T1000 (cell line): ENCODE measurements at regions not wholly inside any gene's neighbourhood (a gene's known extent, or its start where the extent isn't known, plus 50 kb on each side); places are given as distances from the start of the nearest gene placed in this dataset.

Experiments
- DNase-seq: peaks from one replicate; lab custom pipeline; 2025; ENCODE audit warnings: mixed read lengths; lab: John Stamatoyannopoulos, UW

DNA sequence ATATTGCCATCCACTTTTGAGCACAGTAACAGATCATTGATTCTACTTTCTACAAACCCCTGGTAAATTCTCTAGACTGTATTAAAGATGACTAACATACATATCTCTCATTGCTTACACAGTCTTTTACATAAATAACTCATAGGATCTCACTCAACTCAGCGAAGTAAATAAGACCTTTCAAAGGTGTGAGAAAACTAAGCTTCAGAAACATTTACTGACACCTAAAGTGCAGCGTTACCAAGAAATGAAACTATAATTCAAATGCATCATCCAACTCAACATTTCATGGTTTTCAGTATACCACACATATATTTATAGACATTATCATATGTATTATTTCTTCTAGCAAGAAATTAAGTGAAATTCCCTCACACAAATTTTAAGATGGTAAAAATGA lies 189.8 kb downstream of the METTL4 start:
- DNase-seq, result no peak

DNA sequence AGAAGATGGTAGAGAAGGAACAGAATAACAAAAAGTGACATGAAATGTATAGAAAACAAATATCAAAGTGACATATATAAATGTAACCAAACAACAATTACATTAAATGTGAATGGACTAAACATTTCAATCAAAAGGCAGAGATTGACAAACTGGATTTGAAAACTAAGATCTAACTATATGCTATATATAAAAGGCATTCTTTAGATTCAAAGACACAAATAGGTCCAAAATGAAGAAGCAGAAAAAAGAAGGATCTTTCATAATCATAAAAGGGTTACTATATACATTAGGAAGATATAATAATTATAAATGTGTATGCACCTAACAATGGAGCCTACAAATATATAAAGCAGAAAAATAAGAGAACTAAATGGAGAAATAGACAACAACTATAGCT lies 183.7 kb downstream of the METTL4 start:
- no peak for DNase-seq

DNA sequence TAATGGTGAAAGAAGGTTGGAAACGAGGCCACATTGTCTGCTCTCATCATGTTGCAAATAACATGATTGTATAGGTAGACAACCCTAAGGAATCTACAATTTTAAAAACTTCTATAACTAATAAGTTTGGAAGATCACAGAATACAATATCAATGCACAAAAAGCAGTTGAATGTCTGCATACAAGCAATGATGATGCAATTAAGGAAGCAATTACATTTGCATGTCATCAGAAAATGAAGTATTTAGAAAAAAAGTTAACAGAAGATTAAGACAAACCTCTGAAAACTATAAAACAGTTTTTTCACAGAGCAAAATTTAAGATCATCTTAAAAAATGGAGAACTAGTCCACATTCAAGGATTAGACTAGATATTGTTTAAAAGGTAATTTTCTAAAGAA lies 181.1 kb downstream of the METTL4 start:
- DNase-seq, result no peak

- DNase-seq, result no peak
These were observed 179.8 kb downstream of the METTL4 start for GRCh38 chr18:2391470-2391869.

- DNase-seq, result no peak
These were observed 178.9 kb downstream of the METTL4 start for GRCh38 chr18:2392446-2392845.

DNA sequence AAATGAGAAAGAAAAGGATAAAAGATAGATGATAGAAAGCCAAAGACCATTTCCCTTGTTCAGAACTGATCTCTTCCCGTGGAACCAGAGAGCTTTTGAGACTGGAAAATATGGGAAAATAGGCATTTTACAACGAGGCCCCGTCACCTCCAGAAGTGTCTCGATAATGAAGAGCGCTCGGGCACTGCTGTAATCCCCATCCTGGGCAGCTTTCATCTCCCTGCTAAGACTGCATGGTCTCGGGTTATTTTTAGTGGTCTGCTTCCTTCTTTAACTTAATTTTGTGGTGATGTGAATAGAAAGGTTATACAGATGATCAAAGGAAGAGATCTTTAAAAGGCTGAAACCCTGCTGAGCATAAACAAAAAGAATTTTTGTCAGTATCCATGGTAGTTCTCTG lies 176.6 kb downstream of the METTL4 start:
- no peak for DNase-seq

DNA sequence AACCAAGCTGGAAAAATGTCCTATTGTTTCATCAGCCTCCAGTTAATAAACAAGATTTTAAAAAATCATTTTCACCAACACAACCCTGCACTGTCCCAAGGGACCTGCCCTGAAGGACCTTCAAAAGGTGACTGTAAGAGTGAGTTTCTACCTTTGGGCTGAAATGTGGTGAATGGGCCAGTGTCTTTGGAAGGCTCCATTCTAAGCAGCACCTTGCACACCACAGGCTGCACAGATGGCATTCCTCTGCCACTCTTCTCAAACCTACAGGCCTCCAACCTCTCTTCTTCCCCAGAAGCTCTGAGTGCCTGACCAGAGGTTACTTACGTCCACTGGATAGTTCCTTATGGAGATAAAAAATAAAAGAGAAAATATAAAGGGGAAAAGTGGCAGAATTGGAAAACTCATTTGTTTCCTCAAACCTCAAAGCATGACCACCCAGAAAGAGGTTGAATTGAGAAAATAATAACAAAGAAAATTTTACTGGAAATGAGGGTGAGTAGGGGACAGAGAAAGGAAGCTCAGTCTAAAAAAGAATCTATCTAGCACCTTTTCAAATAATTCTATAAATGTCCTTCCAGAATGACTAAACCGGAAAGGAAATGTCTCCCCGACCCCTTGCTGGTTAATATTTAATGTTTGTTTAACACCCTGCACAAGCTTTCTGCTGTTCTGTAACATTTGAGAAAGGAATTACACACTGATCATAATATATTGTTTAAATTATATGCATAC lies 175.7 kb downstream of the METTL4 start:
- no peak for DNase-seq

DNA sequence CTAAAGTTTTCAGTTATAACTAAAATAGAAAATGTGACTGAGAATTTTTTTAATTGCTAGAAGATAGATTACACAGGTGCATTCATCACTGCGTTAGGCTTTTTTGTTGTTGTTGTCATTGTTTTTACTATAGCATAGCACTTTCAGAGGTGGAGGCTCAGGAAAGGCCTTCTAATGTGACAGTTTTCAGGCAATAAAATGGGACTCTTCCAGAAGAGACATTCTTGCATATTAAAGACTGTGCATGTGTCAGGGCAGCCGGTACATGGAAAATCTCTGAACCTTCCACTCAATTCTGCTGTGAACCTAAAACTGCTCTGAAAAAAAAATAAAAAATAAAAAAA lies 175.2 kb downstream of the METTL4 start:
- DNase-seq, result no peak

- no peak for DNase-seq
These were observed 170.6 kb downstream of the METTL4 start for GRCh38 chr18:2400701-2401196.

DNA sequence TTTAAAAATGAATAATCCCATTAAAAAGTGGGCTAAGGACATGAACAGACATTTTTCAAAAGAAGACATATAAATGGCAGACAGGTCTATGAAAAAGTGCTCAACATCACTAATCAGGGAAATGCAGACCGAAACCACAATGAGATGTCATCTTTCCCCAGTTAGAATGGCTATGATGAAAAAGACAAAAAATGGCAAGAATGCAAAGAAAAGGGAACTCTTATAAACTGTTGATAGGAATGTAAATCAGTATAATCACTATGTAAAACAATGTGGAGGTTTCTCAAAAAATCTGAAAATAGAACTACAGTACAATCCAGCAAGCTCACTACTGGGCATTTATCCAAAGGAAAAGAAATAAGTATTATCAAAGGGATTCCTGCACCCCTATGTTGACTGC lies 169.2 kb downstream of the METTL4 start:
- no peak for DNase-seq

- DNase-seq, result no peak
These were observed 164.8 kb downstream of the METTL4 start for GRCh38 chr18:2406544-2406943.

GRCh38 chr18:2407961-2408360 lies 163.3 kb downstream of the METTL4 start:
- no peak for DNase-seq

DNA sequence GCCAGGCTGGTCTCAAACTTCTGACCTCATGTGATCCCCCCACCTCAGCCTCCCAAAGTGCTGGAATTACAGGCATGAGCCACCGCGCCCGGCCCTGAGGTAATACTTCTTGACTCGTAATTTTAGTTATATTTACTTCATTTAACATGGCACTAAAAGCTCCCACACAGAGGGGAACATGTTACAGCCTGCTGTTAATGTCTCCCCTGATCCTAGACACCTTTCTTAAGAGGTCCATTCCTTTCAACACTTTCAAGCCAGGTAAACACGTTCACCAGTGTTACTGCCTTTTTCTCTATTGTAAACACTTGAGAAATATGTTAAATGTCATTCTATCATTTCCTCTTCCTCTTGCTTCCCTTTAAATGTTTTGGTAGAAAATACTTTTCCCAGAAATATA lies 161.4 kb downstream of the METTL4 start:
- DNase-seq, result no peak

DNA sequence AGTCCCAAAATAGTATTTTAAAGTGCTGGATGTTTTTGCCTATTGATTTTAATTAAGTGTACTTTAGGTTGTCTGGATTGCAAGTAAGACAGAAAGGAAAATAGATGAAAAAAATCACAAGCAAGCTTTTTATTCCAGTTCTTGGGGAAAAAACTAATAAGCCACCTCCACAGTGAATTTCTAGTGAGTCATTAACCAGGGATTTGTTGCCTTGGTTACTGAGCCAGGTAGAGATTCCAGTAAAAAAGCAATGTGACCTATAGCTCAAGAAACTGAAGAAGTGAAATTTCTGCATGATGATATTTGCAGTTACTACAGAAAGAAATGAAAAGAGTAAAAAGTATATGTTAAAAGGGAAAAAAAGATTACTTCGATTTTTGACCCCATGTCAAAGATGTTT lies 160.6 kb downstream of the METTL4 start:
- DNase-seq, result no peak

GRCh38 chr18:2411381-2411960 lies 159.8 kb downstream of the METTL4 start:
- DNase-seq, result no peak

- DNase-seq, result no peak
These were observed 159.0 kb downstream of the METTL4 start for GRCh38 chr18:2412281-2412680.

DNA sequence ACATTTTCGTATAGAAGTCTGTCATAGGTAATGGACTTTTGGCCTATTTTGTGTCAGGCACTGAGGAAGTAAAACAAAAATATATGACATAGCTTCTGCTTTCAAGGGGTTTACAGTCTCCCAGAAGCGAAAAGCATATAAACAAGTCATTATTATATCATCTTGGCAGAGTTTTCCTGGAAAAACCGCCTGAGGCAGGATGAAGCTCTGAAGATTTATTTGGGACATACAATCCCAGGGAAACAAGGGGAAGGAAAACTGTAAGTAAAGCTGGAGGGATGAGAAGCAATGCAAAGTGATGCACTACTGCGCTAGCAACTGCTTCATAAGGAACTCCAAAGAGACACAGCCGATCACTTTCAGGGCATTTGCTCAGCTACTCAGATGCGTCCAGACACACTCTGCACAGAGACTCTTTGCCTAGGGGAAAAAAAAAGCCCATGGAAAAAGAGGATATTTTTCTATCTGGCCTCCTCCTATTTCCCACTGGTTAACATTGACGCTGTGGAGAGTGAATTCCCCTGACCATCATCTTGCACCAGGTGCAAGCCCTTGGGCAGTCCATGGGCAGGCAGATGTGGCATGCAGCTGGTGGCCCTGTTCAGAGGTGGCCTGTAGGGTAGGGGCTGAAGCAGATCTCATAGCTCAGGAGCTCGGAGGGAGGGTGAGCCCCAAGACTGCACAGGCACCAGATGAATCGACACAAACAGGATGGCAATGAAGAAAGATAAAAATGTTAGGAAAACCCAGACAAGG lies 158.1 kb downstream of the METTL4 start:
- no peak for DNase-seq

DNA sequence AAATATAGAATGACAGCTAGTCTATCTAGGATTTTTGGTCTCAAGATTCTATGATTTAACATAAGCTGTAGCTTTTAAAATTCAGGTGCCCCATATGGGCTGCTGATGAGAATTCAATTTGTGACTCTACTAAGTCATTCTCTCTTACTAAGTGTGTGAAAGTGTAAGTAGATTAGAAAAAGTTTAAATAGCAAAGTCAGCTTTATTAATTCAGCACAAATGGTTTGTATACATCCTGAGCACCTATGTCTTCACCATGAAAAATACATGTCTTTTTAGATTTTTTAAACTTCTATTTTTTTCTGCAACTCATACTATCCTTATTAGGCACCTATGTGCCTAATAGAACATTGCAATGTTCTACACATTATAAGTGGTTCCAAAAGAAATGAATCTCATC lies 157.1 kb downstream of the METTL4 start:
- DNase-seq, result no peak

- DNase-seq, result no peak
These were observed 155.6 kb downstream of the METTL4 start for GRCh38 chr18:2415656-2416055.

DNA sequence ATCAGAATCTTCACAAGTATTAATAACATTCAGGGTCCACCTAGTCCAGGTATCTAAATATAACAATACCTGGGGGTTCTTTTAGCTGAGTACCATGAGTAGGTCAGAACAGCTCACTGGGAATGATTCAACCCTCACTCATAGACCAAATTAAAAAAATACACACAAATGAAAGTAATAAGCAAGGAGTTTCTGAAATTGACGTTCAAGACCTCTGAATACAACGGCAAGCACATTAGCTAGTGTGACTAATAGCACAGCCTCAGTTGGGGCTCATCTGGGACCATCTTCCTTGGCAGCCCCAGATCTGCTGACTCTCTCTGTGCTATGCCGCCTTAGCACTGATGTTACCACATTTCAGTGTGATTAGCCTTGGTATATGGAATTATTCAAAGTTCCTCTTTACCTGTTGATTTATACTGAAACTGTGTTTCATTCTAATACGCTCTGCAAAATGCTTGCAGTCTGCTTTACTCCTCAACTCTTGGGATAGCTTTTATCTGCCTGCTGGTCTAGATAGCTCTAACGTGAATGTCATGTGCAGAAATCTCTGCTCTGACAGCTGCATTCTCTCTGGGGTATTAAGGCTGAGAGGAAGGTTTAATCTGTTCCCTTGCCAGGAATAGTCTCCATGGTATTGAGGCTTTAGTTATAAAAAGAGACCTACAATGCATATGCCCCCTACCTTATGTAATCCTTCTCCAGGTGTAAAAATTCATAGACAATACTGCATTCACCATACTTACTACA lies 153.3 kb downstream of the METTL4 start:
- no peak for DNase-seq

GRCh38 chr18:2420367-2420766 lies 150.9 kb downstream of the METTL4 start:
- DNase-seq, result no peak

- no peak for DNase-seq
These were observed 147.5 kb downstream of the METTL4 start for GRCh38 chr18:2423761-2424160.

DNA sequence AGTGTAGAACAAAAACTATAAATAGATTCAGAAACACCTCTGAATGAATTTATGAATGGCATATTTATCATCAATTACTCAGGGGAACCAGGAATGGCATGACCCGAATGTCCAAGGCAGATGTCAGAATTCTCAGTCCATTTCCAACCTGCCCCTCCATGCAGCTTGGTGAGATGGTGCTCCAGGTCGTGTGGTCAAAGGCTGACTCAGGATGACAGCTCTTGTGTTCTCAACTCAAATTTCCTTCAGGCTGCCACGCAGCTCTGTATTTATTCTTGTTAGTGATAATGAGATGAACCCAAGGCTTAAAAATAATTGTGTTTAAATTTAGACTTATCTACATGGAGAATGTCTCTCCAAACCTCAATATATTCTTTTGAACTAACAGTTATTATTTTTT lies 146.9 kb downstream of the METTL4 start:
- DNase-seq, result no peak
